Astrocyte of the cerebellum (primary cell): ENCODE measurements at regions not wholly inside any gene's neighbourhood (a gene's known extent, or its start where the extent isn't known, plus 50 kb on each side); places are given as distances from the start of the nearest gene placed in this dataset.

ENCODE experiments used
- DNase-seq: peaks from one replicate; pipeline ENCODE4 v3.0.0-alpha.2; 2011; ENCODE audit warnings: low read depth
- H3K4me3 ChIP-seq: 2 replicates; pipeline ENCODE4 v1.5.1; 2011; ENCODE audit warnings: mild to moderate bottlenecking, low read depth, low read length, moderate library complexity
- CTCF ChIP-seq: IDR thresholded peaks from 2 replicates; pipeline ENCODE4 v1.5.1; 2012; ENCODE audit warnings: low read length, low read depth, moderate library complexity, mild to moderate bottlenecking; ENCODE audit errors: missing control alignments
- in situ Hi-C: cut with HindIII; loops from 2 replicates; pipeline ENCODE4 v1.10.0; 2017; ENCODE audit warnings: low sequenced_read_pairs

GRCh38 chr18:56545464-56545863, 92.9 kb downstream of the TXNL1 start:
- no peak for TF ChIP-seq CTCF
- in situ Hi-C loops: no loop called here
- no peak for DNase-seq
- no peak overlapping the region for H3K4me3 ChIP-seq

DNA sequence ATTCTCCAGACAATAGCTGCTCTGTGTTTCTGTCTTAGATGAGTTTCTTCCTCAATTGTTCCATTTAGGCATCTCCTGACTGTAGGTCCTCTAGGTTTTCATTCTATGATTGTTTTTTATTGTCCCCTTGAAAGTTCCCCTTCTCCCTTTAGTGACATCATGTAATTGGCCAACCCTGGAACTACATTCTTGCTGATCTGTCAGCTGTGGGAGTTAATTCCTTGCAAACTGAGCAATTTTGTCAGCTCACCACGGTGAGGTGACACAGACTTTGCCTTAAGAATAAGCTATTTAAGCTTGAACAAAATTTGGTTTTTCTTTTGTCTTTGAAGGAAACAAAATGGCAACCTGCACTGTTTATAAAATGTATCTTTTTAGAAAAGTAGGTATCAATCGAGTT, 95.9 kb downstream of the TXNL1 start:
- no peak for DNase-seq
- in situ Hi-C loops: loop anchor here (5.0 kb wide), 1 partner anchor 100 kb away; no protein-coding TSS in a partner anchor
- no peak for TF ChIP-seq CTCF
- H3K4me3 ChIP-seq: no peak overlapping the region

GRCh38 chr18:56541793-56542192, 96.6 kb downstream of the TXNL1 start:
- TF ChIP-seq CTCF: no peak
- in situ Hi-C loops: loop anchor here (5.0 kb wide), 1 partner anchor 99 kb away; no protein-coding TSS in a partner anchor
- no peak overlapping the region for H3K4me3 ChIP-seq
- DNase-seq: no peak

DNA sequence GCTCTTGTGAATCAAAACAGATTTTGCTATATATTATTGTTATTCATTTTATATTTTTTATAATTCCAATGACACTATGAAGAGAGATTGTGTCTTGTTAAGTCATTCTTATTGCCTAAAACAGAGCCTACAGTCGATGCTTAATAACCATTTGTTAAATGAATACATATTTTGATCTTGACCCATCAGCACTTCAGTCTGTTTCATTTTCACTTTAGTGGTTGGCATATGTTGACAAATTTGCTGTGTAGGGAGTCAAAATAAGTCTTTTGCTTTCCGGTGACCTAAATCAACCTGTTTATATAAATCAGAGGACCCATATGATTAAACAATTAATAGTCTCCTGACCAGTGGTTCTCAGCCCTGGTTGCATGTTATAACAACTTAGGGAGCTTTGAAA, 97.1 kb downstream of the TXNL1 start:
- DNase-seq: no peak
- in situ Hi-C loops: loop anchor here (5.0 kb wide), 1 partner anchor 99 kb away; no protein-coding TSS in a partner anchor
- no peak overlapping the region for H3K4me3 ChIP-seq
- TF ChIP-seq CTCF: no peak

GRCh38 chr18:56538746-56539145, 99.6 kb downstream of the TXNL1 start:
- no peak overlapping the region for H3K4me3 ChIP-seq
- no peak for DNase-seq
- in situ Hi-C loops: no loop called here
- TF ChIP-seq CTCF: no peak

DNA sequence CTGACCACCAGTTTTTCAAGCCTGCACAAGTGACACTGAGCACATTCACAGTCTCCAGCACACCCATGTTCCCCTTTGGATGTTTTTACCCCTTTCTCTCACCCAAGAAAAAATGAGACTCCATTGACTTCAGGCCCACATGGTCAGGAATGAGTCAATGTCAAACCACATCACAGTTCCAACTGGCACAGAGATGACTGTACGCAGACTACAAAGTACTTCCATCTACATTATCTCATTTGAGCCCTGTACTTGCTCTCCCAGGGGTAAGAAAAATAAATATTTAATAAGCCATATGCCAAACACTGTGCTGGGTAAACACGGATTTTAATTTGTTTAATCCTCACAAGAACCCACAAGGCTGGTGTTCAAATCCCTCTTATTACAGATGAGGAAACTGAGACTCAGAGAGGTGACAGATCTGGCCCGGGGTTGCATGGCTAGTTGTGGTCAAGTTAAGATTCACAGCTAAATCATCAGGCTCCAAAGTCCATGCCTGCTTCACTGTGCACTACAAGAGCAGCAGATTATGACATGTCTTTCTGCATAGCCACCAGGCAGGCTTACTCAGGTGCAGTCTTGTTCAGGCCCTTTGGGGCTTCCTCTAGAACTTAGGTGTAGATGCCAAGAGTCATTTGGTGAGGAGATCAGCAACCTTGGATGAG, 106.1 kb downstream of the TXNL1 start:
- no peak overlapping the region for H3K4me3 ChIP-seq
- TF ChIP-seq CTCF: no peak
- in situ Hi-C loops: no loop called here
- peak; percentile 13 for DNase-seq

DNA sequence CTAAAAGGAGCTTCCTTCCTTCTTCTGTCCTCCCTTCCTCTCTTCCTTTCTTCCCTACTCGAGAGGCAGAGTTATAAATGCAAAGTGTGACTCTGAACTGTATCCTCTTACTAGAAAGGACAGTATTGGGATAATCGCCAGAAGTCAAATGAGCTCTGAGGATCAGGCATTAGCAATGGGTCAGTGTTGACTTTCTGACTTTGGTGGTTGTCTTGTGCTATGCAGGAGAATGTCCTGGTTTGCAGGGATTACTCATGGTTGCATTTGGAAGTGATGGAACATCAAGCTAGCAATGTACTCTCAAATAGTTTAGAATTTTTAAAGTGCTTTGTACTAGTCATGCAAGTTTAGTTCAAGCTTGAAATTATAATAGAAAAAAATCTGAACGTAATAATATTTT, 115.6 kb downstream of the TXNL1 start:
- no peak for TF ChIP-seq CTCF
- no peak for DNase-seq
- in situ Hi-C loops: no loop called here
- no peak overlapping the region for H3K4me3 ChIP-seq
